ENCODE measurements at regions not wholly inside any gene's neighbourhood (a gene's known extent, or its start where the extent isn't known, plus 50 kb on each side); places are given as distances from the start of the nearest gene placed in this dataset.

GRCh38 chr3:43978708-43979107, 263.0 kb upstream of the TOPAZ1 start:
- TF ChIP-seq CTCF (conservative IDR thresholded peaks at IDR 0.05 in 1 of 2, IDR thresholded peaks at IDR 0.05 in 1 of 2; ENCODE audit: low read depth in 1 of 2, low read length in 2 of 2) (no peak), EZH2 (IDR thresholded peaks at IDR 0.05; ENCODE audit: low read length, missing control alignments) (no peak)

Data from fibroblast of lung (primary cell).